ENCODE measurements at regions not wholly inside any gene's neighbourhood (a gene's known extent, or its start where the extent isn't known, plus 50 kb on each side); places are given as distances from the start of the nearest gene placed in this dataset.

DNA sequence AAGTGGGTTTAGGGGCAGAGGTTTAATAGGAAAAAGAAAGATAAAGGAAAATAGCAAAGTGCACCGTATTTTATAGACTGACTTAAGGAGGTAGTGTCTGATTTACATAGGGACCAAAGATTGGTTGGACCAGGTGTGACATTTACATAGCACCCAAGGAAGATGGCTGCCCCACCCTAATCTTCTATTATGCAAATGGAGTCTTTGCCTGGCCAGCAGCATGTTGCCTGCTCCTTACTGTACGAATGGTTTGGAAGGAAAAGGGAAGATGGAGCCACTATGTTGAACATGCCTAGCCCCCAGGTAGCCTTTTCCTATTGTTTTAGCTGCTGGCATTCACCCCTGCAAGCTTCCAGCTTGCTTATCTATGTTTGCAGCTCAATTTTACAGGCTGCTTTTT, 146.2 kb upstream of the PDE5A start:
- CTCF ChIA-PET = interaction anchor here (0.9 to 1.0 kb wide), 2 partner anchors 8 to 9 kb away, joined by 3 read pairs; no protein-coding TSS in a partner anchor
- dilution Hi-C loops (cut with MboI; ENCODE audit: extremely low pct_ligation_motif_present, low sequenced_read_pairs) = no loop called here
- Histone ChIP-seq H3K9ac (replicated peaks; ENCODE audit: extremely low read depth, insufficient read depth, low read length) (no peak overlapping the region), H3K4me3 (replicated peaks in 1 of 3; ENCODE audit: insufficient read depth in 1 of 3, low read depth in 1 of 3, low read length in 3 of 3) (no peak overlapping the region), H3K36me3 (ENCODE audit: control insufficient read depth in 2 of 2, extremely low read depth in 1 of 2, insufficient read depth in 2 of 2, low read length in 2 of 2) (no peaks in the 10 kb centered on the region), H3K9me1 (replicated peaks; ENCODE audit: control insufficient read depth, extremely low read depth, insufficient read depth, low read length) (no peaks in the 10 kb centered on the region), H3K4me1 (ENCODE audit: control insufficient read depth, extremely low read depth, insufficient read depth, low read length) (no peaks in the 10 kb centered on the region), H3K27me3 (ENCODE audit: control insufficient read depth in 2 of 2, insufficient read depth in 2 of 2, low read length in 2 of 2) (peaks cover 0 to under 1% of the 10 kb centered on the region in 2 experiments), H3K9me3 (replicated peaks; ENCODE audit: control insufficient read depth, insufficient read depth, low read length) (no peaks in the 10 kb centered on the region), H3K27ac (ENCODE audit: insufficient read depth, low read depth, low read length) (no peak overlapping the region), H2AFZ (ENCODE audit: low read depth, low read length) (no peak overlapping the region), H3K79me2 (ENCODE audit: control insufficient read depth, insufficient read depth, low read length) (no peaks in the 10 kb centered on the region), H3K4me2 (ENCODE audit: insufficient read depth, low read length) (no peak overlapping the region), H4K20me1 (replicated peaks; ENCODE audit: control insufficient read depth, extremely low read depth, insufficient read depth, low read length) (no peaks in the 10 kb centered on the region)
- FAIRE-seq = no peak
- no peak for DNase-seq (ENCODE audit: low read depth, low spot score)
- no TSS peak for BruUV-seq (replicated peaks)
- POLR2A ChIA-PET = no interaction called here
- TF ChIP-seq FOS (IDR thresholded peaks at IDR 0.05; ENCODE audit: borderline replicate concordance, insufficient read depth, low read length) (no peak), POLR2AphosphoS5 (IDR thresholded peaks at IDR 0.05; ENCODE audit: insufficient read depth, low read depth, low read length) (no peak), GATA2 (IDR thresholded peaks at IDR 0.05; ENCODE audit: insufficient read depth, insufficient read length, low read depth, low read length) (no peak), EZH2 (IDR thresholded peaks at IDR 0.05; ENCODE audit: borderline replicate concordance, low read depth, low read length, severe bottlenecking) (no peak), POLR2A (IDR thresholded peaks at IDR 0.05; ENCODE audit: low read depth, low read length) (no peak), MYC (IDR thresholded peaks at IDR 0.05; ENCODE audit: low read depth, low read length) (no peak), MAX (IDR thresholded peaks at IDR 0.05; ENCODE audit: insufficient read depth, insufficient read length) (no peak), JUN (IDR thresholded peaks at IDR 0.05; ENCODE audit: borderline replicate concordance, insufficient read depth, insufficient read length, low read depth) (no peak)
- TF ChIP-seq, protein P1, sequence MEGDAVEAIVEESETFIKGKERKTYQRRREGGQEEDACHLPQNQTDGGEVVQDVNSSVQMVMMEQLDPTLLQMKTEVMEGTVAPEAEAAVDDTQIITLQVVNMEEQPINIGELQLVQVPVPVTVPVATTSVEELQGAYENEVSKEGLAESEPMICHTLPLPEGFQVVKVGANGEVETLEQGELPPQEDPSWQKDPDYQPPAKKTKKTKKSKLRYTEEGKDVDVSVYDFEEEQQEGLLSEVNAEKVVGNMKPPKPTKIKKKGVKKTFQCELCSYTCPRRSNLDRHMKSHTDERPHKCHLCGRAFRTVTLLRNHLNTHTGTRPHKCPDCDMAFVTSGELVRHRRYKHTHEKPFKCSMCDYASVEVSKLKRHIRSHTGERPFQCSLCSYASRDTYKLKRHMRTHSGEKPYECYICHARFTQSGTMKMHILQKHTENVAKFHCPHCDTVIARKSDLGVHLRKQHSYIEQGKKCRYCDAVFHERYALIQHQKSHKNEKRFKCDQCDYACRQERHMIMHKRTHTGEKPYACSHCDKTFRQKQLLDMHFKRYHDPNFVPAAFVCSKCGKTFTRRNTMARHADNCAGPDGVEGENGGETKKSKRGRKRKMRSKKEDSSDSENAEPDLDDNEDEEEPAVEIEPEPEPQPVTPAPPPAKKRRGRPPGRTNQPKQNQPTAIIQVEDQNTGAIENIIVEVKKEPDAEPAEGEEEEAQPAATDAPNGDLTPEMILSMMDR (IDR thresholded peaks at IDR 0.05; ENCODE audit: extremely low read depth in 1 of 2, insufficient read depth in 1 of 2, low read depth in 1 of 2, low read length in 2 of 2) = no peak
- intact Hi-C loops (cut with micrococcal nuclease) = no loop called here
